H9 (cell line): ENCODE measurements at regions not wholly inside any gene's neighbourhood (a gene's known extent, or its start where the extent isn't known, plus 50 kb on each side); places are given as distances from the start of the nearest gene placed in this dataset.

ENCODE experiments used
- DNase-seq: peaks from one replicate; pipeline ENCODE4 v3.0.0-alpha.2; 2017
- H2AFZ ChIP-seq: one replicate; pipeline ENCODE4 v1.6.1; 2013; ENCODE audit warnings: mild to moderate bottlenecking, low read length, control low read depth, moderate library complexity
- H2AK5ac ChIP-seq: 2 replicates; pipeline ENCODE4 v1.6.1; 2013; ENCODE audit warnings: low read length, control low read depth, mixed read lengths; ENCODE audit not compliant: insufficient read length
- H2BK120ac ChIP-seq: one replicate; pipeline ENCODE4 v1.6.1; 2013; ENCODE audit warnings: low read depth, mild to moderate bottlenecking, low read length, control low read depth, inconsistent platforms; ENCODE audit not compliant: poor library complexity, severe bottlenecking
- H2BK12ac ChIP-seq: 2 replicates; pipeline ENCODE4 v1.6.1; 2013; ENCODE audit warnings: low read length, control low read depth, mixed read lengths, low read depth; ENCODE audit not compliant: insufficient read length
- H2BK15ac ChIP-seq: 2 replicates; pipeline ENCODE4 v1.6.1; 2013; ENCODE audit warnings: low read depth, low read length, control low read depth
- H2BK20ac ChIP-seq: one replicate; pipeline ENCODE4 v1.6.1; 2013; ENCODE audit warnings: low read depth, mild to moderate bottlenecking, low read length, control low read depth, inconsistent platforms; ENCODE audit not compliant: poor library complexity, severe bottlenecking
- H2BK5ac ChIP-seq: 2 replicates; pipeline ENCODE4 v1.6.1; 2013; ENCODE audit warnings: low read length, control low read depth, mixed read lengths; ENCODE audit not compliant: insufficient read length
- H3K14ac ChIP-seq: 2 replicates; pipeline ENCODE4 v1.6.1; 2013; ENCODE audit warnings: low read length, control low read depth; ENCODE audit not compliant: insufficient read depth
- H3K18ac ChIP-seq: 2 replicates; pipeline ENCODE4 v1.6.1; 2013; ENCODE audit warnings: low read depth, mild to moderate bottlenecking, mixed read lengths, low read length, control low read depth; ENCODE audit not compliant: insufficient read length
- H3K23ac ChIP-seq: 2 replicates; pipeline ENCODE4 v1.6.1; 2013; ENCODE audit warnings: low read length, control low read depth, mixed read lengths, low read depth; ENCODE audit not compliant: insufficient read length
- H3K23me2 ChIP-seq: 2 replicates; pipeline ENCODE4 v1.6.1; 2013; ENCODE audit warnings: low read depth, mild to moderate bottlenecking, mixed read lengths, low read length, control low read depth; ENCODE audit not compliant: insufficient read length, poor library complexity, severe bottlenecking
- H3K27ac ChIP-seq: 2 replicates; pipeline ENCODE4 v1.5.1; 2013; ENCODE audit warnings: low read length, control low read depth, mixed read lengths, low read depth; ENCODE audit not compliant: insufficient read length
- H3K27me3 ChIP-seq: 2 replicates; pipeline ENCODE4 v1.6.1; 2013; ENCODE audit warnings: low read length, control low read depth, inconsistent platforms; ENCODE audit not compliant: insufficient read depth
- H3K4ac ChIP-seq: 2 replicates; pipeline ENCODE4 v1.6.1; 2013; ENCODE audit warnings: low read depth, mild to moderate bottlenecking, control low read depth, inconsistent platforms, low read length, moderate library complexity
- H3K4me1 ChIP-seq: 2 replicates; pipeline ENCODE4 v1.6.1; 2013; ENCODE audit warnings: low read length, control low read depth, inconsistent platforms; ENCODE audit not compliant: insufficient read depth
- H3K4me2 ChIP-seq: 2 replicates; pipeline ENCODE4 v1.6.1; 2013; ENCODE audit warnings: low read length, control low read depth, mixed read lengths; ENCODE audit not compliant: insufficient read length, insufficient read depth
- H3K56ac ChIP-seq: 2 replicates; pipeline ENCODE4 v1.6.1; 2013; ENCODE audit warnings: low read depth, mild to moderate bottlenecking, mixed read lengths, low read length, control low read depth; ENCODE audit not compliant: insufficient read length
- H3K79me1 ChIP-seq: 2 replicates; pipeline ENCODE4 v1.6.1; 2013; ENCODE audit warnings: low read depth, mild to moderate bottlenecking, moderate library complexity, low read length, control low read depth, inconsistent platforms; ENCODE audit not compliant: insufficient read depth, poor library complexity, severe bottlenecking
- H3K79me2 ChIP-seq: 2 replicates; pipeline ENCODE4 v1.6.1; 2013; ENCODE audit warnings: low read length, control low read depth, inconsistent platforms; ENCODE audit not compliant: insufficient read depth
- H3K9ac ChIP-seq: 2 replicates; pipeline ENCODE4 v1.6.1; 2013; ENCODE audit warnings: low read length, control low read depth, mixed read lengths; ENCODE audit not compliant: insufficient read length; ENCODE audit errors: extremely low read depth
- H3K9me3 ChIP-seq: one replicate; pipeline ENCODE4 v1.6.1; 2013; ENCODE audit warnings: low read depth, low read length, inconsistent platforms; ENCODE audit not compliant: control insufficient read depth
- H3T11ph ChIP-seq: one replicate; pipeline ENCODE4 v1.6.1; 2013; ENCODE audit warnings: mild to moderate bottlenecking, low read length, control low read depth, inconsistent platforms
- H4K20me1 ChIP-seq: one replicate; pipeline ENCODE4 v1.6.1; 2013; ENCODE audit not compliant: control insufficient read depth, insufficient read length, insufficient read depth
- H4K5ac ChIP-seq: 2 replicates; pipeline ENCODE4 v1.6.1; 2013; ENCODE audit warnings: low read depth, mild to moderate bottlenecking, mixed read lengths, low read length, control low read depth; ENCODE audit not compliant: insufficient read length
- H4K8ac ChIP-seq: replicated peaks from 2 replicates; pipeline ENCODE4 v1.6.1; 2013; ENCODE audit warnings: low read length, control low read depth, mixed read lengths, low read depth; ENCODE audit not compliant: insufficient read length
- H4K91ac ChIP-seq: 2 replicates; pipeline ENCODE4 v1.6.1; 2013; ENCODE audit warnings: low read depth, mild to moderate bottlenecking, moderate library complexity, mixed read lengths, low read length, control low read depth; ENCODE audit not compliant: insufficient read length
- H3K27ac Mint-ChIP-seq, 3 experiments: 2 replicates in 2 of 3; 3 replicates in 1 of 3; pipeline ENCODE4 v1.8.0; 2020 to 2021; ENCODE audit warnings: mixed read lengths in 3 of 3, mild to moderate bottlenecking in 1 of 3, moderate library complexity in 1 of 3
- H3K27me3 Mint-ChIP-seq: 2 replicates; pipeline ENCODE4 v1.8.0; 2021; ENCODE audit warnings: low read depth, mild to moderate bottlenecking, moderate library complexity, mixed read lengths
- H3K36me3 Mint-ChIP-seq, 3 experiments: 2 replicates in 2 of 3; 3 replicates in 1 of 3; pipeline ENCODE4 v1.8.0; 2020 to 2021; ENCODE audit warnings: low read depth in 3 of 3, mixed read lengths in 3 of 3; ENCODE audit not compliant: insufficient read depth in 1 of 3
- H3K4me1 Mint-ChIP-seq, 2 experiments: 2 replicates each; pipeline ENCODE4 v1.8.0; 2020; ENCODE audit warnings: mixed read lengths in 2 of 2
- H3K4me3 Mint-ChIP-seq, 2 experiments: 2 replicates in 1 of 2; 3 replicates in 1 of 2; pipeline ENCODE4 v1.8.0; 2020 to 2021; ENCODE audit warnings: mild to moderate bottlenecking in 2 of 2, mixed read lengths in 2 of 2, moderate library complexity in 1 of 2
- H3K9me3 Mint-ChIP-seq, 2 experiments: 2 replicates in 1 of 2; 3 replicates in 1 of 2; pipeline ENCODE4 v1.8.0; 2020; ENCODE audit warnings: mild to moderate bottlenecking in 2 of 2, mixed read lengths in 2 of 2, moderate library complexity in 1 of 2
- WGBS: extraction: QIAGEN DNeasy Blood & Tissue Kit; methylation state at CpG from one replicate; pipeline ENCODE4 v1.1.7; 2013; ENCODE audit warnings: missing lambda C conversion rate, low lambda C conversion rate, mixed read lengths; ENCODE audit not compliant: insufficient read length; ENCODE audit errors: extremely low coverage; 5-methylcytosine and 5-hydroxymethylcytosine counted together
- TF ChIP-seq, protein P1 (sequence below): fragments of 200-600 bp; sonication (generic); conservative IDR thresholded peaks from 3 replicates; pipeline ENCODE4 v1.8.0; 2021; ENCODE audit warnings: antibody characterized with exemption, mild to moderate bottlenecking

DNA sequence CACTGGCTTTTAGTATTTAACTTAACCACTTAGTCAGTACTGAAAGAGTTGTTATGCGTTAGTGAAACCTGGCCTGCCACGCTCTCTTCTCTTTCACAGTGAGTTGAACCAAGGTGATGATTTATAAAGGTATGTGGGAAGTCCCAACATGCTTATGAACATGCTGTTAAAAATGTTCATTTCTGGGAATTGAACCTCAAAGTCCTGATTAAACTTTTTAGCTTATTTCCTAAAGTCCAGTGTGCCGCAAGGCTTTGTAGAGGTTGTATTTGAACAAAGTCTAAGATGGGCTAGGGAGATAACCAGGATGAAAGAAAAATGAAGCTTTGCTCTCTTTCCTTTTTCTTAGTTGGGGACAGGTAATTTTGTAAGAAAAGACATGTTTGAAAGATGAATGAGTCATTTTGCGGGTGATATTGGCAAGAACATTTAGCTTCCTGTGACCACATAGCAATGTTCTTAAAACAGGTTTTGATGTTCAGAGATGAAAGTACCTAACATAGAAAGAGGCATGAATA is 270.3 kb downstream of the DTHD1 start:
- H3K23ac ChIP-seq, result no peak overlapping the region
- no CpG with 5 or more reads among the region's 4 CpGs for WGBS
- no peak overlapping the region for H3K4ac ChIP-seq
- H3K9ac ChIP-seq, result no peak overlapping the region
- H3K23me2 ChIP-seq, result no peaks in the 10 kb centered on the region
- H3K27me3 Mint-ChIP-seq, result no peaks in the 10 kb centered on the region
- H3K4me3 Mint-ChIP-seq, result no peak overlapping the region
- H2BK15ac ChIP-seq, result no peak overlapping the region
- H3K14ac ChIP-seq, result no peak overlapping the region
- H2BK5ac ChIP-seq, result no peak overlapping the region
- DNase-seq, result no peak
- H4K91ac ChIP-seq, result no peak overlapping the region
- H3K4me1 Mint-ChIP-seq, result peaks cover 16 to 19% of the 10 kb centered on the region in 2 experiments
- no peak overlapping the region for H3K18ac ChIP-seq
- H3K36me3 Mint-ChIP-seq, result no peaks in the 10 kb centered on the region
- no peak overlapping the region for H4K8ac ChIP-seq
- no peaks in the 10 kb centered on the region for H3K27me3 ChIP-seq
- H2AFZ ChIP-seq, result no peak overlapping the region
- H3K27ac ChIP-seq, result no peak overlapping the region
- no peak overlapping the region for H2BK20ac ChIP-seq
- no peak overlapping the region for H2BK120ac ChIP-seq
- no peak overlapping the region for H4K5ac ChIP-seq
- H3K56ac ChIP-seq, result no peak overlapping the region
- no peaks in the 10 kb centered on the region for H3K9me3 Mint-ChIP-seq
- H3T11ph ChIP-seq, result no peak overlapping the region
- H3K79me2 ChIP-seq, result no peaks in the 10 kb centered on the region
- TF ChIP-seq, protein P1, sequence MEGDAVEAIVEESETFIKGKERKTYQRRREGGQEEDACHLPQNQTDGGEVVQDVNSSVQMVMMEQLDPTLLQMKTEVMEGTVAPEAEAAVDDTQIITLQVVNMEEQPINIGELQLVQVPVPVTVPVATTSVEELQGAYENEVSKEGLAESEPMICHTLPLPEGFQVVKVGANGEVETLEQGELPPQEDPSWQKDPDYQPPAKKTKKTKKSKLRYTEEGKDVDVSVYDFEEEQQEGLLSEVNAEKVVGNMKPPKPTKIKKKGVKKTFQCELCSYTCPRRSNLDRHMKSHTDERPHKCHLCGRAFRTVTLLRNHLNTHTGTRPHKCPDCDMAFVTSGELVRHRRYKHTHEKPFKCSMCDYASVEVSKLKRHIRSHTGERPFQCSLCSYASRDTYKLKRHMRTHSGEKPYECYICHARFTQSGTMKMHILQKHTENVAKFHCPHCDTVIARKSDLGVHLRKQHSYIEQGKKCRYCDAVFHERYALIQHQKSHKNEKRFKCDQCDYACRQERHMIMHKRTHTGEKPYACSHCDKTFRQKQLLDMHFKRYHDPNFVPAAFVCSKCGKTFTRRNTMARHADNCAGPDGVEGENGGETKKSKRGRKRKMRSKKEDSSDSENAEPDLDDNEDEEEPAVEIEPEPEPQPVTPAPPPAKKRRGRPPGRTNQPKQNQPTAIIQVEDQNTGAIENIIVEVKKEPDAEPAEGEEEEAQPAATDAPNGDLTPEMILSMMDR, result no peak
- no peak overlapping the region for H3K4me2 ChIP-seq
- no peaks in the 10 kb centered on the region; the same call in 1 of the 2 replicates for H3K4me1 ChIP-seq
- H2BK12ac ChIP-seq, result no peak overlapping the region
- H3K27ac Mint-ChIP-seq, result peak overlapping the region in 2 of 3 experiments; percentile 40 to 81; a peak in 4 of 7 replicates
- H3K79me1 ChIP-seq, result no peaks in the 10 kb centered on the region
- no peaks in the 10 kb centered on the region for H3K9me3 ChIP-seq
- no peaks in the 10 kb centered on the region for H4K20me1 ChIP-seq
- H2AK5ac ChIP-seq, result no peak overlapping the region
